ENCODE measurements at regions not wholly inside any gene's neighbourhood (a gene's known extent, or its start where the extent isn't known, plus 50 kb on each side); places are given as distances from the start of the nearest gene placed in this dataset.

- TF ChIP-seq POLR2A (IDR thresholded peaks at IDR 0.05) (no peak), CTCF (IDR thresholded peaks at IDR 0.05) (no peak), POLR2AphosphoS5 (IDR thresholded peaks at IDR 0.05) (no peak)
Measured at GRCh38 chr13:44131069-44131614, 242.5 kb upstream of the SERP2 start.
